ENCODE measurements at regions not wholly inside any gene's neighbourhood (a gene's known extent, or its start where the extent isn't known, plus 50 kb on each side); places are given as distances from the start of the nearest gene placed in this dataset.
A peak's percentile ranks its signal among the peaks of the same experiment; 100 is the strongest.

DNA sequence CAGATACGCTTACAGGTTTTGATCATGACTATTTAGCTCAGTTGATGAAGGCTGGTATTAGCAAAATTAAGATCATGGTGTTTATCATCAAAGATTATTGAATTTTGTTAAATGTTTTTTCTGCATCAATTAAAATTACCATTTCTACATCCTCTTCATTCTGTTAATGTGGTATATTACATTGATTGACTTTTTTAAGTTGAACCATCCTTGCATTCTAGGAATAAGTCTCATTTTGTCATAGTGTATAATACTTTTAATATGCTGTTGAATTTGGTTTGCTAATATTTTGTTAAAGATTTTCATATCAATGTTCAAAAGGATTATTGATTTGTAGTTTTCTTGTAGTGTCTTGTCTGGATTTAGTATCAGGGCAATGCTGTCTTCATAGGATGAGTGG is 142.4 kb downstream of the LYPLAL1 start:
- Histone ChIP-seq H3K27ac (no peak overlapping the region), H3K27me3 (replicated peaks) (no peaks in the 10 kb centered on the region), H3K36me3 (replicated peaks) (no peaks in the 10 kb centered on the region), H3K4me3 (ENCODE audit: low read depth, low read length) (no peak overlapping the region)
- in situ Hi-C loops (cut with HindIII; ENCODE audit: low pct_ligation_motif_present, low sequenced_read_pairs) = no loop called here
- DNase-seq = no peak
- TF ChIP-seq, protein P1, sequence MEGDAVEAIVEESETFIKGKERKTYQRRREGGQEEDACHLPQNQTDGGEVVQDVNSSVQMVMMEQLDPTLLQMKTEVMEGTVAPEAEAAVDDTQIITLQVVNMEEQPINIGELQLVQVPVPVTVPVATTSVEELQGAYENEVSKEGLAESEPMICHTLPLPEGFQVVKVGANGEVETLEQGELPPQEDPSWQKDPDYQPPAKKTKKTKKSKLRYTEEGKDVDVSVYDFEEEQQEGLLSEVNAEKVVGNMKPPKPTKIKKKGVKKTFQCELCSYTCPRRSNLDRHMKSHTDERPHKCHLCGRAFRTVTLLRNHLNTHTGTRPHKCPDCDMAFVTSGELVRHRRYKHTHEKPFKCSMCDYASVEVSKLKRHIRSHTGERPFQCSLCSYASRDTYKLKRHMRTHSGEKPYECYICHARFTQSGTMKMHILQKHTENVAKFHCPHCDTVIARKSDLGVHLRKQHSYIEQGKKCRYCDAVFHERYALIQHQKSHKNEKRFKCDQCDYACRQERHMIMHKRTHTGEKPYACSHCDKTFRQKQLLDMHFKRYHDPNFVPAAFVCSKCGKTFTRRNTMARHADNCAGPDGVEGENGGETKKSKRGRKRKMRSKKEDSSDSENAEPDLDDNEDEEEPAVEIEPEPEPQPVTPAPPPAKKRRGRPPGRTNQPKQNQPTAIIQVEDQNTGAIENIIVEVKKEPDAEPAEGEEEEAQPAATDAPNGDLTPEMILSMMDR (IDR thresholded peaks at IDR 0.05; ENCODE audit: low read depth, low read length, missing control alignments) = no peak

DNA sequence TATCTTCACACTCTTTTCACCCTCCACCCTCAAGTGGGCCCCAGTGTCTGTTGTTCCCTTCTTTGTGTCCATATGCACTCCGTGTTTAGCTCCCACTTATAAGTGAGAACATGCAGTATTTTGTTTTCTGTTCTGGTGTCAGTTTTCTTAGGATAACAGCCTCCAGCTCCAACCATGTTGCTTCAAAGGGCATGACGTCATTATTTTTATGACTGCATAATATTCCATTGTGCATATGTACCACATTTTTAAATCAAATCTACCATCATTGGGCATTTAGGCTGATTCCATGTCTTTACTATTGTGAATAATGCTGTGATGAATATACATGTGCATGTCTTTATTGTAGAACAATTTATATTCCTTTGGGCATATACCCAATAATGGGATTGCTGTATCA is 140.3 kb downstream of the LYPLAL1 start:
- H3K27ac ChIP-seq = no peak overlapping the region
- H3K27me3 ChIP-seq (replicated peaks) = no peaks in the 10 kb centered on the region
- no peaks in the 10 kb centered on the region for H3K36me3 ChIP-seq (replicated peaks)
- DNase-seq = no peak
- TF ChIP-seq, protein P1 (IDR thresholded peaks at IDR 0.05; ENCODE audit: low read depth, low read length, missing control alignments) = no peak
- in situ Hi-C loops (cut with HindIII; ENCODE audit: low pct_ligation_motif_present, low sequenced_read_pairs) = no loop called here
- H3K4me3 ChIP-seq (ENCODE audit: low read depth, low read length) = no peak overlapping the region

DNA sequence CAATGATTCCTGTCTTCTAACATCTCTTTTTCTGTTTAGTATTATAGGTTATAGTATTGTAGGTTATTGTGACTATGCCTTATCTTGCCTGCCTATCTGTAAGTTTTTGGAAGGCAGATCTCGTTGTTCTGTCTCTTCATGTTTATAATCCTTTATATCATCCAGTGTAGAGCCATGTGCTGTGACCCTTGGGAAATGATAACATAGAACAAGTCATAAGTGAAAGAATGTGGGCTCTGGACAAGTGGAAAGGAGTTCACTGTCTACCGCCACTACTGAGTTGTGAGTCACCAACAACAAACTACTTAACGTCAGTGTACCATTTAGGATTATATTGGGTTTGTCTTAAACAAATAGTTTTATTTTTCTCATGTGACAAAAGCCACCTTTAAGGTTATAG is 139.3 kb downstream of the LYPLAL1 start:
- Histone ChIP-seq H3K27ac (peak overlapping the region; percentile 73), H3K27me3 (replicated peaks) (no peaks in the 10 kb centered on the region), H3K36me3 (replicated peaks) (no peaks in the 10 kb centered on the region), H3K4me3 (ENCODE audit: low read depth, low read length) (no peak overlapping the region)
- TF ChIP-seq, protein P1 (IDR thresholded peaks at IDR 0.05; ENCODE audit: low read depth, low read length, missing control alignments) = no peak
- DNase-seq = peak; percentile 92
- in situ Hi-C loops (cut with HindIII; ENCODE audit: low pct_ligation_motif_present, low sequenced_read_pairs) = no loop called here

DNA sequence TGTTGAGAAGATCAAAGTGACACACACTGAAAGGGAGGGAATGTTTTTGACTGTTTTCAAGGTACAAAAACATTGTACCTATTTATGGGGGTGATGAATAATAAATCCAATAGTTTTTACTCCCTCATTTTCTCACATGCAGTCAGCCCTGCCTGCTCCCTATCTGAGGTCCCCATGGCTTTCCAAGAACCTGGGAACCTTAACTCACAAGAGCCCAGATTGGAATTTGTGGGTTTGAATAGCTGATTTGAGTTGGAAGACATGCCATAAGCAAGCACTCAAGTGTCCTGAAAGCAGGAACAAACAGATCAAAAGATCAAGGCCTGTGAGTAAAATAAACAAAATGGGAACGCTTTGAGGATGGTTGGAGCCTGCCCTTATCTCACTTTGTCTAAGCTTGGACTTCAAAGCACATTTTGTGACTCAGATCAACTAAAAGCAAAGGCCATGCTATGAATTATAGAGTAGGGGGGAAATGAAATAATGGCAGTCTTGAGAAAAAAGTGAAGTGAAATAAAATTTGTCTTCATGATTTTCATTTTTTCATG is 136.6 kb downstream of the LYPLAL1 start:
- Histone ChIP-seq H3K36me3 (replicated peaks) (no peaks in the 10 kb centered on the region), H3K27ac (peak overlapping the region; percentile 33), H3K4me3 (ENCODE audit: low read depth, low read length) (no peak overlapping the region), H3K27me3 (replicated peaks) (no peaks in the 10 kb centered on the region)
- DNase-seq = peak; percentile 34
- in situ Hi-C loops (cut with HindIII; ENCODE audit: low pct_ligation_motif_present, low sequenced_read_pairs) = no loop called here
- TF ChIP-seq, protein P1 (IDR thresholded peaks at IDR 0.05; ENCODE audit: low read depth, low read length, missing control alignments) = no peak

DNA sequence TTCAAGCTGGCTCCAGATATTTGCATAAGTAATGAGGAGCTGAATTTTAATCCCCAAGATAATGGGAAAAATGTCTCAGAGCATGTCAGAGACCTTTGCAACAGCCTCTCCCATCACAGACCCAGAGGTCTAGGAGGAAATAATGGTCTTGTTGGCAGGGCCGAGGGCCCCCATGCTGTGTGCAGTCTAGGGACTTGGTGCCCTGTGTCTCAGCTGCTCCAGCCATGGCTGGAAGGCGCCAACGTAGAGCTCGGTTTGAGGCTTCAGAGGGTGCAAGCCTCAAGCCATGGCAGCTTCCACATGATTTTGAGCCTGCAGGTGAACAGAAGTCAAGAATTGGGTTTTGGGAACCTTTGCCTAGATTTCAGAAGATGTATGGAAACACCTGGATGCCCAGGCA is 134.7 kb downstream of the LYPLAL1 start:
- Histone ChIP-seq H3K36me3 (replicated peaks) (no peaks in the 10 kb centered on the region), H3K27me3 (replicated peaks) (no peaks in the 10 kb centered on the region), H3K4me3 (ENCODE audit: low read depth, low read length) (no peak overlapping the region), H3K27ac (no peak overlapping the region)
- in situ Hi-C loops (cut with HindIII; ENCODE audit: low pct_ligation_motif_present, low sequenced_read_pairs) = no loop called here
- no peak for DNase-seq
- TF ChIP-seq, protein P1 (IDR thresholded peaks at IDR 0.05; ENCODE audit: low read depth, low read length, missing control alignments) = no peak
